Renal cortex interstitium (tissue), 11 donors: ENCODE measurements at regions not wholly inside any gene's neighbourhood (a gene's known extent, or its start where the extent isn't known, plus 50 kb on each side); places are given as distances from the start of the nearest gene placed in this dataset.

Experiments
- DNase-seq, 11 donors: peaks; one replicate each; pipeline ENCODE4 v3.0.0-alpha.2; 2013; ENCODE audit warnings: low read depth in 9 of 11, low spot score in 4 of 11; ENCODE audit errors: extremely low read depth in 1 of 11

GRCh38 chr9:682633-683508 is 158.6 kb upstream of the DMRT1 start:
- DNase-seq = no peak

GRCh38 chr9:683509-684021 is 157.9 kb upstream of the DMRT1 start:
- DNase-seq = no peak

GRCh38 chr9:684054-684890 is 157.2 kb upstream of the DMRT1 start:
- DNase-seq = peak in 6 of 11 donors; percentile 41 to 73 (median 58)

- no peak for DNase-seq
Measured at GRCh38 chr9:684941-685340, 156.6 kb upstream of the DMRT1 start.

GRCh38 chr9:686321-686813 is 155.1 kb upstream of the DMRT1 start:
- no peak for DNase-seq

GRCh38 chr9:687034-687785 is 154.3 kb upstream of the DMRT1 start:
- no peak for DNase-seq

- DNase-seq = no peak
Measured at GRCh38 chr9:687994-688393, 153.5 kb upstream of the DMRT1 start.

GRCh38 chr9:690517-691111 is 150.9 kb upstream of the DMRT1 start:
- no peak for DNase-seq

GRCh38 chr9:691825-692400 is 149.6 kb upstream of the DMRT1 start:
- DNase-seq = no peak

- no peak for DNase-seq
Measured at GRCh38 chr9:692636-693129, 148.8 kb upstream of the DMRT1 start.

GRCh38 chr9:693201-694091 is 148.1 kb upstream of the DMRT1 start:
- peak in 9 of 11 donors; percentile 48 to 79 (median 66) for DNase-seq

GRCh38 chr9:694092-694402 is 147.4 kb upstream of the DMRT1 start:
- no peak for DNase-seq

- DNase-seq = no peak
Measured at GRCh38 chr9:694403-695154, 146.9 kb upstream of the DMRT1 start.

GRCh38 chr9:695252-695651 is 146.2 kb upstream of the DMRT1 start:
- no peak for DNase-seq

GRCh38 chr9:696332-697323 is 144.9 kb upstream of the DMRT1 start:
- DNase-seq = no peak

GRCh38 chr9:698276-698675 is 143.2 kb upstream of the DMRT1 start:
- no peak for DNase-seq
